ENCODE measurements at regions not wholly inside any gene's neighbourhood (a gene's known extent, or its start where the extent isn't known, plus 50 kb on each side); places are given as distances from the start of the nearest gene placed in this dataset.

DNA sequence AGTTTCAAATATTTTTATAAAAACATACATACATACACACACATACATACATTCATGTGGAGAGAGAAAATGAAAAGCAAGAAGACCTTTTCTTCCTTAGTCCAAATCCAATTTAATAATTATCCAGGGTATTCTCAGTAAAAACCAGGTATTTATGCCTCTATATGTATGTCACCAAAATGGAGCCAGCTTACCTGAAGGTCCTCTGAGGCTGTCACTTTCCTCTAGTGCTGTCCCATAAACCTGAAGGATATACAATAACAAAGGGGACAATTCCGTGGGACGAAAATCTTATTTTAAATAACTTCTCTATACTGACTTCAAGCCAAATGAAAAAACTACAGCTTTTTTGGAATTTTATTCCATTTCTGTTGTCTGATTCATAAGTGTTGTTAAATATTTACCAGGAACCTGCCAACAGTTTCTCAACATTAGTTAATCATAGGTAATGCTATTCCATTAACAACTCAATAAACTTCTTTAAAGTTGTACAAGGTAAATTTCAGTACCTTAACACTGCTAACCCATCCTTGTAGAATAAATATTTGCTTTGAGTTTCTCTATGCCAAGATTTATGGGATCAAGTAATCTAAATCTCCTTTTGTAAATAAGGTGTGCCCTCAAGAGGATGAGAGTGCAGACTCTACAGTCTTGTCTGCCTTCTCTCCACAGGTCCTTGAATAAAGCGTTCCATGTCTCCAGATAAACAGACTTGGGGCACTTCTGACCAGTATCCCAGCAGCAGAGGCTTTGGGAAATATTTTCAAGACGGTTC, 260.3 kb downstream of the AHR start:
- TF ChIP-seq, protein P1, sequence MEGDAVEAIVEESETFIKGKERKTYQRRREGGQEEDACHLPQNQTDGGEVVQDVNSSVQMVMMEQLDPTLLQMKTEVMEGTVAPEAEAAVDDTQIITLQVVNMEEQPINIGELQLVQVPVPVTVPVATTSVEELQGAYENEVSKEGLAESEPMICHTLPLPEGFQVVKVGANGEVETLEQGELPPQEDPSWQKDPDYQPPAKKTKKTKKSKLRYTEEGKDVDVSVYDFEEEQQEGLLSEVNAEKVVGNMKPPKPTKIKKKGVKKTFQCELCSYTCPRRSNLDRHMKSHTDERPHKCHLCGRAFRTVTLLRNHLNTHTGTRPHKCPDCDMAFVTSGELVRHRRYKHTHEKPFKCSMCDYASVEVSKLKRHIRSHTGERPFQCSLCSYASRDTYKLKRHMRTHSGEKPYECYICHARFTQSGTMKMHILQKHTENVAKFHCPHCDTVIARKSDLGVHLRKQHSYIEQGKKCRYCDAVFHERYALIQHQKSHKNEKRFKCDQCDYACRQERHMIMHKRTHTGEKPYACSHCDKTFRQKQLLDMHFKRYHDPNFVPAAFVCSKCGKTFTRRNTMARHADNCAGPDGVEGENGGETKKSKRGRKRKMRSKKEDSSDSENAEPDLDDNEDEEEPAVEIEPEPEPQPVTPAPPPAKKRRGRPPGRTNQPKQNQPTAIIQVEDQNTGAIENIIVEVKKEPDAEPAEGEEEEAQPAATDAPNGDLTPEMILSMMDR (IDR thresholded peaks at IDR 0.05 in 2 of 3, conservative IDR thresholded peaks at IDR 0.05 in 1 of 3; ENCODE audit: borderline replicate concordance in 1 of 3, insufficient read depth in 1 of 3, low read depth in 2 of 3, low read length in 2 of 3), result no peak
- TF ChIP-seq SIN3A (IDR thresholded peaks at IDR 0.05; ENCODE audit: low read depth) (no peak), ZFX (IDR thresholded peaks at IDR 0.05) (no peak)
